WTC11 (cell line): ENCODE measurements at regions not wholly inside any gene's neighbourhood (a gene's known extent, or its start where the extent isn't known, plus 50 kb on each side); places are given as distances from the start of the nearest gene placed in this dataset.

Experiments
- CTCF ChIP-seq: fragments of 200-600 bp; IDR thresholded peaks from 2 replicates; pipeline ENCODE4 v1.8.0; 2022; ENCODE audit warnings: antibody characterized with exemption
- ELF4 ChIP-seq: sonication (generic); formaldehyde crosslinking; IDR thresholded peaks from 2 replicates; pipeline ENCODE4 v1.8.1; 2022; ENCODE audit warnings: low read depth, mild to moderate bottlenecking, moderate library complexity, missing genetic modification reagents
- JUN ChIP-seq: sonication (generic); formaldehyde crosslinking; IDR thresholded peaks from 2 replicates; pipeline ENCODE4 v1.8.0; 2023; ENCODE audit warnings: mild to moderate bottlenecking, missing genetic modification reagents
- STAT6 ChIP-seq: sonication (generic); formaldehyde crosslinking; conservative IDR thresholded peaks from 2 replicates; pipeline ENCODE4 v1.8.1; 2023; ENCODE audit warnings: mild to moderate bottlenecking, low read depth, missing genetic modification reagents, moderate library complexity
- TF ChIP-seq, protein P1 (sequence below): sonication (generic); formaldehyde crosslinking; IDR thresholded peaks from 2 replicates; pipeline ENCODE4 v1.8.0; 2023; ENCODE audit warnings: missing genetic modification reagents

DNA sequence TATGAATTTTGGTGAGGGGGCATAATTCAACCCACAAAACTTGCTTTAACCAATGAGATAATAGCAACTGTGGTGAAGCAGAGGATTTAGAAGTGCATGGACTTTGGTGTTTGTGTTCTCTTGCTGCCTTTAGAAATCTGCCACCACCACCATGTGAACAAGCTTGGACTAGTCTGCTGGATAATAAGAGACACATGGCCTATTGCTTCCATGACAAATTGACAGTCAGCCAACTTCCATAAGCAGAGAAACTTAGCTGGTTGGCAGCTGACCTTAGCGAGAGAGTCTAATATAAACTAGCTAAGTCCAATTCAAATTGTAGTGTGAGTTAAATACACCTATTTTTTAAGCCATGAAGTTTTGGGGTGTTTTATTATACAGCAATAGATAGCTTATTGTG is 482.1 kb upstream of the ANO5 start:
- TF ChIP-seq CTCF (no peak), STAT6 (CRISPR knock-in tag) (no peak), JUN (CRISPR knock-in tag) (no peak), ELF4 (no peak)
- TF ChIP-seq, protein P1, sequence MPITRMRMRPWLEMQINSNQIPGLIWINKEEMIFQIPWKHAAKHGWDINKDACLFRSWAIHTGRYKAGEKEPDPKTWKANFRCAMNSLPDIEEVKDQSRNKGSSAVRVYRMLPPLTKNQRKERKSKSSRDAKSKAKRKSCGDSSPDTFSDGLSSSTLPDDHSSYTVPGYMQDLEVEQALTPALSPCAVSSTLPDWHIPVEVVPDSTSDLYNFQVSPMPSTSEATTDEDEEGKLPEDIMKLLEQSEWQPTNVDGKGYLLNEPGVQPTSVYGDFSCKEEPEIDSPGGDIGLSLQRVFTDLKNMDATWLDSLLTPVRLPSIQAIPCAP (CRISPR knock-in tag), result no peak
